PC-3 (cell line): ENCODE measurements at regions not wholly inside any gene's neighbourhood (a gene's known extent, or its start where the extent isn't known, plus 50 kb on each side); places are given as distances from the start of the nearest gene placed in this dataset.

Experiments used
- EZH2phosphoT487 ChIP-seq: fragments of 300-600 bp; sonication (generic); IDR thresholded peaks from 2 replicates; pipeline ENCODE4 v1.6.1; 2018; ENCODE audit warnings: mild to moderate bottlenecking, antibody characterized with exemption, low read length, borderline replicate concordance
- TF ChIP-seq, protein P1 (sequence below): fragments of 300-600 bp; sonication (generic); conservative IDR thresholded peaks from 2 replicates; pipeline ENCODE4 v1.5.1; 2017; ENCODE audit warnings: antibody characterized with exemption, low read depth, mild to moderate bottlenecking, low read length

DNA sequence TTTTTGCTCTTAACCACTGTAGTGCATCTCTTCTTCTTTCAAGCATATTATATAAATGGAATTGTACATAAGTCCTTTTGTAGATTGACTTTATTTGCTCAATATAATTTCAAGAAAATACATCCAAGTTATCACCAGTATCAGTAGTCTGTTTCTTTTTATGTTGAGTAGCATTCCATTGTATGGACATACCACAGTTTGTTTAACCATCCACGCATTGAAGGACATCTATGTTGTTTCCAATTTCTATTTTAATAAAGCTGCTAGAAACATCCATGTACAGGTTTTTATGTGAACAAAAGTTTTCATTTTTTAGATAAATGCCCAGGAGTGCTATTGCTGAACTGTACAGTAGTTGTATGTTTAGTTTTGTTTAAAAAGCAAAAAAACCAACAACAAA is 387.5 kb upstream of the SOX11 start:
- TF ChIP-seq, protein P1, sequence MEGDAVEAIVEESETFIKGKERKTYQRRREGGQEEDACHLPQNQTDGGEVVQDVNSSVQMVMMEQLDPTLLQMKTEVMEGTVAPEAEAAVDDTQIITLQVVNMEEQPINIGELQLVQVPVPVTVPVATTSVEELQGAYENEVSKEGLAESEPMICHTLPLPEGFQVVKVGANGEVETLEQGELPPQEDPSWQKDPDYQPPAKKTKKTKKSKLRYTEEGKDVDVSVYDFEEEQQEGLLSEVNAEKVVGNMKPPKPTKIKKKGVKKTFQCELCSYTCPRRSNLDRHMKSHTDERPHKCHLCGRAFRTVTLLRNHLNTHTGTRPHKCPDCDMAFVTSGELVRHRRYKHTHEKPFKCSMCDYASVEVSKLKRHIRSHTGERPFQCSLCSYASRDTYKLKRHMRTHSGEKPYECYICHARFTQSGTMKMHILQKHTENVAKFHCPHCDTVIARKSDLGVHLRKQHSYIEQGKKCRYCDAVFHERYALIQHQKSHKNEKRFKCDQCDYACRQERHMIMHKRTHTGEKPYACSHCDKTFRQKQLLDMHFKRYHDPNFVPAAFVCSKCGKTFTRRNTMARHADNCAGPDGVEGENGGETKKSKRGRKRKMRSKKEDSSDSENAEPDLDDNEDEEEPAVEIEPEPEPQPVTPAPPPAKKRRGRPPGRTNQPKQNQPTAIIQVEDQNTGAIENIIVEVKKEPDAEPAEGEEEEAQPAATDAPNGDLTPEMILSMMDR, result no peak
- TF ChIP-seq EZH2phosphoT487, result no peak
